GDM1 (cell line): ENCODE measurements at regions not wholly inside any gene's neighbourhood (a gene's known extent, or its start where the extent isn't known, plus 50 kb on each side); places are given as distances from the start of the nearest gene placed in this dataset.
A peak's percentile ranks its signal among the peaks of the same experiment; 100 is the strongest.

Experiments
- DNase-seq: peaks from one replicate; lab custom pipeline; 2025; lab: John Stamatoyannopoulos, UW

- DNase-seq: no peak
Measured at GRCh38 chr3:106533788-106534160, 665.0 kb upstream of the CBLB start.

GRCh38 chr3:106534206-106534605 lies 665.4 kb upstream of the CBLB start:
- DNase-seq: peak; percentile 85

GRCh38 chr3:106540743-106541142 lies 671.9 kb upstream of the CBLB start:
- no peak for DNase-seq

GRCh38 chr3:106542101-106542769 lies 673.4 kb upstream of the CBLB start:
- no peak for DNase-seq

GRCh38 chr3:106552351-106553043 lies 683.7 kb upstream of the CBLB start:
- no peak for DNase-seq

GRCh38 chr3:106560451-106560966 lies 691.7 kb upstream of the CBLB start:
- DNase-seq: no peak

- DNase-seq: no peak
Measured at GRCh38 chr3:106566277-106566676, 697.5 kb upstream of the CBLB start.

GRCh38 chr3:106570426-106570825 lies 701.6 kb upstream of the CBLB start:
- no peak for DNase-seq

- DNase-seq: no peak
Measured at GRCh38 chr3:106573605-106574004, 704.8 kb upstream of the CBLB start.

GRCh38 chr3:106575029-106575428 lies 706.2 kb upstream of the CBLB start:
- no peak for DNase-seq

GRCh38 chr3:106577241-106577640 lies 708.4 kb upstream of the CBLB start:
- no peak for DNase-seq

- DNase-seq: no peak
Measured at GRCh38 chr3:106578911-106579310, 710.1 kb upstream of the CBLB start.

GRCh38 chr3:106582151-106582550 lies 713.3 kb upstream of the CBLB start:
- DNase-seq: no peak

GRCh38 chr3:106587551-106587950 lies 718.7 kb upstream of the CBLB start:
- no peak for DNase-seq

GRCh38 chr3:106588739-106589138 lies 719.9 kb upstream of the CBLB start:
- no peak for DNase-seq

- DNase-seq: no peak
Measured at GRCh38 chr3:106589311-106589942, 720.6 kb upstream of the CBLB start.

- no peak for DNase-seq
Measured at GRCh38 chr3:106590216-106590615, 721.4 kb upstream of the CBLB start.

- DNase-seq: no peak
Measured at GRCh38 chr3:106593381-106593780, 724.6 kb upstream of the CBLB start.

GRCh38 chr3:106609666-106610301 lies 741.0 kb upstream of the CBLB start:
- peak; percentile 22 for DNase-seq

- no peak for DNase-seq
Measured at GRCh38 chr3:106610362-106610959, 741.6 kb upstream of the CBLB start.

GRCh38 chr3:106611116-106611515 lies 742.3 kb upstream of the CBLB start:
- DNase-seq: no peak

- no peak for DNase-seq
Measured at GRCh38 chr3:106611841-106612240, 743.0 kb upstream of the CBLB start.
